Superior temporal gyrus (tissue), 1 donor: ENCODE measurements at regions not wholly inside any gene's neighbourhood (a gene's known extent, or its start where the extent isn't known, plus 50 kb on each side); places are given as distances from the start of the nearest gene placed in this dataset.

Experiments used
- DNase-seq: peaks from one replicate; pipeline ENCODE4 v3.0.0-alpha.2; 2016; ENCODE audit errors: extremely low spot score

DNA sequence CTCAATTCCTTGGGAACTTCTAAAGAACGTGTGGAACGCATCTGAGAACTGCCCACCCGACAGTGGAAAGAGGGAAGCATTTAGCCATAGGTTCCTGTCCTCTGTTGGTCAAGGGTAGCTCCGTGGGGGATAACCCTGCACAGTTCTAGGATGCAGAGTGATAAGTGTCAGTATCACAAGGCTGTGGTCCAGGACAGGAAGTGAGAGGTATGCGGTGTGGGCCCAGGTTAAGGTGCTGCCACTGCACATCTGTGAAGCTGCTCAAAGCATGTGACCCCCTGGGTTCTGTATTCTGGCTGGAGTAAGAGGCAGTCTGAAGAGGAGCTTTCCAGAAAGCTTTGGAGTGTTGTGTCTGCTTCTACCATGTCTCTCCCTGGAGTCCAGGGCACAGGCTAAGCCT, 51.7 kb upstream of the HES1 start:
- no peak for DNase-seq
